GM13977 (cell line): ENCODE measurements at regions not wholly inside any gene's neighbourhood (a gene's known extent, or its start where the extent isn't known, plus 50 kb on each side); places are given as distances from the start of the nearest gene placed in this dataset.

ENCODE experiments used
- DNase-seq: peaks from one replicate; pipeline ENCODE4 v3.0.0; 2012; ENCODE audit warnings: low spot score
- in situ Hi-C: fragments of 300-500 bp; cut with MboI; formaldehyde crosslinking; loops from one replicate; pipeline ENCODE4 v1.12.0; 2022; ENCODE audit warnings: low sequenced_read_pairs, low pct_unique_long_range_greater_than_20kb, mixed read lengths, inconsistent platforms; ENCODE audit not compliant: unreplicated experiment
- TF ChIP-seq, protein P1 (sequence below): IDR thresholded peaks from 2 replicates; pipeline ENCODE4 v1.5.1; 2012; ENCODE audit warnings: mild to moderate bottlenecking, control low read depth; ENCODE audit not compliant: insufficient read depth; ENCODE audit errors: extremely low read depth, missing control alignments

DNA sequence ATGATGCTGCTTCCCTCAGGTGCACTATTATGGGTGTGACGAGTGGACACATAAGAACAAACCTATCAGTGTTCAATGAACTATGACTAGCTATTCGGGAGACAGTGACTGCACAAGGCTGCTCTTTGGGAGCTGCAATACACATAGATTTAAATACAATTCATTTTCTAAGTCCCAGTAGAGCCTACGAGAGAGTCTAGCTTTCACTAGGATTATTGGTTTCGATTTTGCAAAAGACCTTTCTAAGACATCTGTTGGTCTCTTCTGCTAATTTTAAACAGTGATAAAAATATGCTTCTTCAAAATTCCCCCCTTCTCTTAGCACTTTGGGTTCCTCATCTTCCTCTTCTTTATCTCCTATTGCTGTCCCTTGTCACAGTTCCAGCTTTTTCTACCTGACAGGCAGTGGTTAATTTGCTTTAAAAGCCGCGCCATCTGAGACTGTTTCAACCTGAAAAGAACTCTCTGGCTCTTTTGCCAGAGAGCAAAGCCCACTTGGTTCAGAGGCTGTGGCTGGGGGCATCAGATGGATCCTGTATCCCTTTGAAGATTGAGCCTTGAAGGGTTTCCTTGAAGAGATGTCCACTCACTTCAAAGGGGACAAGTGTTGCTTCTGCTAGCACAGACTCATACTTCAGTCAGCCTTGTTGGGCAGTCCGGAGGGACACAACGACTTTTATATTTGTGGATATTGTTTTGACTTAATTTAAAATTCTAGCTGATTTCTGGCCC lies 241.5 kb downstream of the MAN2A1 start:
- in situ Hi-C loops = no loop called here
- TF ChIP-seq, protein P1, sequence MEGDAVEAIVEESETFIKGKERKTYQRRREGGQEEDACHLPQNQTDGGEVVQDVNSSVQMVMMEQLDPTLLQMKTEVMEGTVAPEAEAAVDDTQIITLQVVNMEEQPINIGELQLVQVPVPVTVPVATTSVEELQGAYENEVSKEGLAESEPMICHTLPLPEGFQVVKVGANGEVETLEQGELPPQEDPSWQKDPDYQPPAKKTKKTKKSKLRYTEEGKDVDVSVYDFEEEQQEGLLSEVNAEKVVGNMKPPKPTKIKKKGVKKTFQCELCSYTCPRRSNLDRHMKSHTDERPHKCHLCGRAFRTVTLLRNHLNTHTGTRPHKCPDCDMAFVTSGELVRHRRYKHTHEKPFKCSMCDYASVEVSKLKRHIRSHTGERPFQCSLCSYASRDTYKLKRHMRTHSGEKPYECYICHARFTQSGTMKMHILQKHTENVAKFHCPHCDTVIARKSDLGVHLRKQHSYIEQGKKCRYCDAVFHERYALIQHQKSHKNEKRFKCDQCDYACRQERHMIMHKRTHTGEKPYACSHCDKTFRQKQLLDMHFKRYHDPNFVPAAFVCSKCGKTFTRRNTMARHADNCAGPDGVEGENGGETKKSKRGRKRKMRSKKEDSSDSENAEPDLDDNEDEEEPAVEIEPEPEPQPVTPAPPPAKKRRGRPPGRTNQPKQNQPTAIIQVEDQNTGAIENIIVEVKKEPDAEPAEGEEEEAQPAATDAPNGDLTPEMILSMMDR = no peak
- DNase-seq = no peak

DNA sequence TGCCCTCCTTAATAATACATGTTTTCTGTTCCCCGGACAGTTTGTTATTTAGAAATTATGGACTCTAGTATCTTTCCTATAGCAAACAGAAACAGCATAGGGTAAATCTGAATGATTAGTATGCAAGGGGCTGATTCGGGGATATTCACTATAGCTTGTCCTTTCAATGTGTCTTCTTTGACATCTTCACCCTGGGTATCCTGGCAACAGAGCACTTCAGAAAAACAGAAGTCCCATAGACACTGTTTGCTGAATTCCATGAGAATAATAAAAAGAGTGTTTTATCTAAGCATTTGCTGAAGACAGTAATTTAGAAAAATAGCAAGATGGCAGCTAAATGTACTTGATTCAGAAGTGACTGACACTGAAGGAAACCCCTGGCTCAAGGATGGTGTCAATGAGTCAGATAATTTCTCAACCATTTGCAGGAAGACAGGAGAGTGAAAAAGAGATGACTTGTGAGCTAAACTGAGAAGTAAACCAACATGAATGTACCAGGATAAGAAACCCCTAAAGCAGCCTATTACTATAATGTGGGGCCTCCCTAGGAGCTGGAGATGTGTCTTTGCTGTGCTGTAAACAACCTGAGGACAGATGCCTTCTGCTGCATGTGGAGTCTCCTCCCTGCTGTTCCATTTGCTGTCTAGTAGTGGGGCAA lies 246.2 kb downstream of the MAN2A1 start:
- TF ChIP-seq, protein P1 = no peak
- in situ Hi-C loops = no loop called here
- no peak for DNase-seq

DNA sequence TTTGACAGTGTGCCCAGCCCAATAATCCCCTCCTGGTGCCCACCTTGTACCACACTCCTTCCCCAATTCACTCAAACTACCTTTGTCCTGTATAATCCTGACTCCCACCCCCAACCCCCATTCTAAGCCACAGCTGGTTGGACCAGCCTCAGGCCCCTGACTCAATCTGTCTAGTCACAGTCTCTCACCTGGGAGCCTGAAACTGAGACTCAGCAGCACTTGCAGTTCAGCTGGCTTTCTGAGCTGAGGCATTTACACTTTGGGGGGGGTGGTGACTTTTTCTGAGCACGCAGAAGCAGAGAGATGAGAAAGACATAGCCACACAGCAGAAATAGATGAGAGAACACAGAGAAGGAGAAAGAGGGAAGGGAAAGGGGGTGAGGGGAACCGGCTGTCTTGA lies 247.3 kb downstream of the MAN2A1 start:
- in situ Hi-C loops = no loop called here
- no peak for DNase-seq
- TF ChIP-seq, protein P1 = no peak

DNA sequence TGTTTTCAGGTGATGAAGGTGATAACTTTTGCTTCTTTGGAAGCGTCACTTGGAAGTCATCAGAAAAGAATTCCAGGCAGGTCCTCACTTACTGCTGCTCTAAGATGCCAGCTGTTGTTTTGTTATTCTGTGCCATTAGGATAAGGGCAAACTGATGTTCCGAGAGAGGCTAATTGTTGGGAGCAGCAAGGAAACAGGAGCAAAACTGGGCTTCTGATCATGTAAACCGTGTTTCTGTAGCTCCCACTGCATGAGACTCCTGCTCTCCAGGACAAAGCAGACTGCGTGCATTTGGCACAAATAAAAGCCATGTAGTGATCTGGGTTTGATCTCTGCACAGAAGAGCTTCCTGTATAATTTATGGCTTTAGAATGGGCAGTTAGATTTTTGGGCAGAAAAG lies 248.2 kb downstream of the MAN2A1 start:
- DNase-seq = no peak
- in situ Hi-C loops = no loop called here
- TF ChIP-seq, protein P1 = no peak

DNA sequence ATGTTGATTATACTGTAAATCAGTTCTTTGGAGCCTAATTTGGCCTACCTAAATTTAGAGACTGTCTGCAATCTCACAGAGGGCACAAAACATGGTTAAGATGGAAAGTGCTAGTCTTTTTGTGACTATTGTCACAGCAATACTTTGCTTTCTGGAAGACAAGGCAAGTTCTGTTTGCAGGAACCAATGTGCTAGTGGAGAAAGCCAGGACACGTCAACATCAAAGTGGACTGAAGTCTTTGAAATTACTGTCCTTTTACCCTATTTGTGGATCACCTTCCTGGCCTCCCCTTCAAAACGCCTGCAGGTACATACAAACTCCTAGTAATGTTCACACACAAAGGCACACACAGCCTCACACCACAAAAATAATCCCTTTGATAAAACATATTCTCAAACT lies 248.7 kb downstream of the MAN2A1 start:
- DNase-seq = no peak
- TF ChIP-seq, protein P1 = no peak
- in situ Hi-C loops = no loop called here

DNA sequence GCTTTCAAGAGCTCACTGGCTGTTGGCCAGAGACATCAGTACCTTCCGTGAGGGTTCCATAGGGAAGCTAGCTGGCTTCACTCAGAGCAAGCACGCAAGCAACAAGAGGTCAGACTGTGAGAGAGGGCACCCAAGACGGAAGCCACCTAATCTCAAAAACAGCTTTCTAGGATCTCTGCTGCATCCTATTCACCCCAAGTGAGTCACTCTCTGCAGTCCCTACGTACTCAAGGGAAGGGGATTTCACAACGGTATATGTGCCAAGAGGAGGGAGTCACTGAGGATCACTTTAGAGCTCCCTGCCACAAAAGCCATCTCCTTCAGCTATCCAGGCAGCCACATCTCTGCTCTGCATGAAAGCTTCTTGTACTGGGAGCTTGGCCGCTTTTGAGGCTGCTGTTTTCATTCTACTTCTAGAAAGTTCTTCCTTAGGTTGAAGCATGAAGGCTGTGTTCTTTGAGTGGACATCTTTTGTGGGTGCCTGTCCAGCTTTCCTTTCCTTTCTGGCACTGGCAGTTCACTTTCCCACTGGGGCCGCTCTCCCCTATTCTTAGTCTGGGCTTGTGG lies 249.5 kb downstream of the MAN2A1 start:
- DNase-seq = no peak
- TF ChIP-seq, protein P1 = no peak
- in situ Hi-C loops = no loop called here
